GM12878 (cell line): ENCODE measurements at regions not wholly inside any gene's neighbourhood (a gene's known extent, or its start where the extent isn't known, plus 50 kb on each side); places are given as distances from the start of the nearest gene placed in this dataset.

Experiments
- ATAC-seq: fragments of 200-7000 bp; cut with Tn5 transposase; 3 replicates; pipeline ENCODE4 v1.9.1; 2020; ENCODE audit warnings: mild to moderate bottlenecking, moderate library complexity
- BruUV-seq: library from RNA; stranded (reverse); fragments of 400-500 nt; replicated peaks from 2 replicates; lab custom pipeline; 2021; lab: Mats Ljungman, UMichigan
- CTCF ChIA-PET: fragments of 300-600 bp; sonication (Branson Sonifier 250); formaldehyde crosslinking; extraction: SDS; loops from one replicate; lab custom pipeline; 2021; ENCODE audit warnings: inconsistent platforms; lab: Yijun Ruan, JAX
- POLR2A ChIA-PET: fragments of 350-600 bp; formaldehyde crosslinking; extraction: SDS; loops from one replicate; lab custom pipeline; 2021; ENCODE audit warnings: inconsistent platforms; lab: Charles Lee
- RAD21 ChIA-PET: fragments of 300-600 bp; sonication (Branson Sonifier 250); formaldehyde crosslinking; loops from one replicate; lab custom pipeline; 2023; ENCODE audit warnings: antibody characterized with exemption; ENCODE audit not compliant: unreplicated experiment; lab: Charles Lee
- SMC1A ChIA-PET: fragments of 300-600 bp; sonication (Branson Sonifier 250); formaldehyde crosslinking; loops from one replicate; lab custom pipeline; 2023; ENCODE audit not compliant: unreplicated experiment, uncharacterized antibody; lab: Charles Lee
- DNase-seq: peaks from one replicate; pipeline ENCODE4 v3.0.0-alpha.2; 2011; ENCODE audit warnings: low read depth, low spot score
- FAIRE-seq: peaks from 3 replicates; lab custom pipeline; 2011; peaks lifted over from hg19 to GRCh38; lab: Jason Lieb, UNC
- H2AFZ ChIP-seq: 2 replicates; pipeline ENCODE4 v1.6.0; 2011; ENCODE audit warnings: low read depth, low read length, control low read depth; ENCODE audit not compliant: control insufficient read depth
- H3K27ac ChIP-seq: 2 replicates; pipeline ENCODE4 v1.5.1; 2011; ENCODE audit warnings: control low read depth; ENCODE audit not compliant: control insufficient read depth, insufficient read depth
- H3K27me3 ChIP-seq, 2 experiments: replicated peaks in 1 of 2; 2 replicates each; pipeline versions ENCODE4 v1.6.0 to v1.6.1; 2011; ENCODE audit warnings: low read length in 1 of 2; ENCODE audit not compliant: control insufficient read depth in 2 of 2, insufficient read depth in 2 of 2
- H3K36me3 ChIP-seq, 2 experiments: 2 replicates each; pipeline ENCODE4 v1.5.1; 2011; ENCODE audit warnings: low read length in 1 of 2; ENCODE audit not compliant: control insufficient read depth in 2 of 2, insufficient read depth in 2 of 2
- H3K4me1 ChIP-seq: 2 replicates; pipeline ENCODE4 v1.6.1; 2011; ENCODE audit warnings: mild to moderate bottlenecking, low read length, moderate library complexity, mixed read lengths; ENCODE audit not compliant: control insufficient read depth, insufficient read depth
- H3K4me2 ChIP-seq: 2 replicates; pipeline ENCODE4 v1.6.0; 2011; ENCODE audit warnings: control low read depth; ENCODE audit not compliant: control insufficient read depth, insufficient read depth
- H3K4me3 ChIP-seq: fragments of 200-600 bp; sonication (generic); 2 replicates; pipeline ENCODE4 v1.5.1; 2016
- H3K79me2 ChIP-seq: 2 replicates; pipeline ENCODE4 v1.6.0; 2011; ENCODE audit warnings: low read length; ENCODE audit not compliant: control insufficient read depth, insufficient read depth
- H3K9ac ChIP-seq: 2 replicates; pipeline ENCODE4 v1.8.0; 2011; ENCODE audit warnings: low read length, control low read depth, mixed read lengths; ENCODE audit not compliant: control insufficient read depth, insufficient read depth
- H3K9me3 ChIP-seq: replicated peaks from 3 replicates; pipeline ENCODE4 v1.5.1; 2011; ENCODE audit warnings: mild to moderate bottlenecking, low read length; ENCODE audit not compliant: control insufficient read depth, insufficient read depth
- H4K20me1 ChIP-seq: 2 replicates; pipeline ENCODE4 v1.6.0; 2011; ENCODE audit not compliant: control insufficient read depth, insufficient read depth
- BACH1 ChIP-seq: fragments of 450-650 bp; IDR thresholded peaks from 2 replicates; pipeline ENCODE4 v1.6.1; 2017; ENCODE audit warnings: mild to moderate bottlenecking, borderline replicate concordance
- BHLHE40 ChIP-seq, 2 experiments: fragments of 450-650 bp in 1 of 2; IDR thresholded peaks; 2 replicates each; pipeline ENCODE4 v1.6.1; 2011 to 2017; ENCODE audit warnings: low read depth in 2 of 2, borderline replicate concordance in 1 of 2, improper control_type of control experiment in 1 of 2, low read length in 1 of 2, mild to moderate bottlenecking in 1 of 2
- JUNB ChIP-seq: IDR thresholded peaks from 2 replicates; pipeline ENCODE4 v1.6.1; 2016; ENCODE audit warnings: antibody characterized with exemption, mild to moderate bottlenecking
- KAT2A ChIP-seq: conservative IDR thresholded peaks from 2 replicates; pipeline ENCODE4 v1.6.1; 2011; ENCODE audit warnings: low read depth, low read length; ENCODE audit not compliant: control insufficient read depth
- NFXL1 ChIP-seq: fragments of 450-650 bp; IDR thresholded peaks from 2 replicates; pipeline ENCODE4 v1.6.1; 2017; ENCODE audit warnings: antibody characterized with exemption, mild to moderate bottlenecking, borderline replicate concordance
- NR2F1 ChIP-seq: fragments of 450-650 bp; conservative IDR thresholded peaks from 2 replicates; pipeline ENCODE4 v1.6.1; 2017; ENCODE audit warnings: mild to moderate bottlenecking
- RAD51 ChIP-seq: fragments of 450-650 bp; IDR thresholded peaks from 2 replicates; pipeline ENCODE4 v1.6.1; 2016; ENCODE audit warnings: moderate library complexity, mild to moderate bottlenecking, inconsistent platforms
- SMAD5 ChIP-seq: IDR thresholded peaks from 2 replicates; pipeline ENCODE4 v1.6.1; 2016; ENCODE audit warnings: antibody characterized with exemption, low read depth
- SMARCA5 ChIP-seq: fragments of 450-650 bp; IDR thresholded peaks from 2 replicates; pipeline ENCODE4 v1.6.1; 2017; ENCODE audit warnings: mild to moderate bottlenecking
- SUZ12 ChIP-seq: fragments of 200-600 bp; sonication (generic); IDR thresholded peaks from one replicate; pipeline ENCODE4 v1.6.1; 2018; ENCODE audit warnings: antibody characterized with exemption, mild to moderate bottlenecking; ENCODE audit not compliant: unreplicated experiment
- ZBED1 ChIP-seq: IDR thresholded peaks from 2 replicates; pipeline ENCODE4 v1.6.1; 2016; ENCODE audit warnings: borderline replicate concordance
- WGBS: methylation state at CpG from one replicate; pipeline ENCODE4 v1.1.6; 2016; ENCODE audit warnings: low lambda C conversion rate; ENCODE audit not compliant: insufficient replicate concordance, insufficient coverage; ENCODE audit errors: missing lambda C conversion rate; 5-methylcytosine and 5-hydroxymethylcytosine counted together
- in situ Hi-C: fragments of 300-500 bp; cut with MboI; formaldehyde crosslinking; loops from 9 replicates; pipeline ENCODE4 v1.14.3; 2018; ENCODE audit warnings: mixed read lengths
- intact Hi-C: fragments of 100-400 bp; cut with micrococcal nuclease; formaldehyde crosslinking; loops from one replicate; pipeline ENCODE4 v1.14.2; 2022; ENCODE audit not compliant: unreplicated experiment
- TF ChIP-seq, protein P1 (sequence below): fragments of 450-650 bp; IDR thresholded peaks from 2 replicates; pipeline ENCODE4 v1.6.1; 2017; ENCODE audit warnings: antibody characterized with exemption, mild to moderate bottlenecking, moderate library complexity
- TF ChIP-seq, protein P2 (sequence below): fragments of 450-650 bp; IDR thresholded peaks from 2 replicates; pipeline ENCODE4 v1.6.1; 2017; ENCODE audit warnings: borderline replicate concordance
- TF ChIP-seq, protein P3 (sequence below): IDR thresholded peaks from 2 replicates; pipeline ENCODE4 v1.6.1; 2011; ENCODE audit warnings: borderline replicate concordance, low read depth, mild to moderate bottlenecking, moderate library complexity, mixed read lengths, low read length; ENCODE audit not compliant: insufficient read depth; ENCODE audit errors: extremely low read length

DNA sequence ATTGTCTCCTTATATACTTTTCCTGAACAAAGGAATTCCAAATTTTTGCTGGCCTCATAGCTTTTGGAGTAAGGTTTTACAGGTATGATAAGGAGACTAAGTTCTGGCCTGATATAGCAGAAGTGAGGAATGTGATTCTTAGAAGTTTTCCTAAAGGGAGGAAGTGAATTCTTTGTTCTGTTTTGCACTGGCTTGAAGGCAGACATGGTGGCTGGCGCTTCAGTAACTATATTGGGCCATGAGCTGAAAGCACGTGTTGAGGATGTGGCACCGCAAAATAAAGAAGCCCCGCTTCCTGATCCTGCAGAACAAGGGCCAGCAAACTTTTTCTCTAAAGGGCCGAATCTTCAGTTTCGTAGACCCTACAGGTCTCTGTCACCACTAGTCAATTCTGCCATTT, 224.2 kb downstream of the SNX18 start:
- Histone ChIP-seq H3K9me3 (no peaks in the 10 kb centered on the region), H3K9ac (no peak overlapping the region), H3K4me2 (no peak overlapping the region)
- TF ChIP-seq KAT2A (no peak), JUNB (no peak), SMAD5 (no peak), ZBED1 (no peak), SMARCA5 (no peak), RAD51 (no peak), NFXL1 (no peak), BHLHE40 (IDR thresholded peaks at IDR 0.05; ENCODE audit: borderline replicate concordance in 1 of 2, low read depth in 2 of 2, low read length in 1 of 2) (no peak), NR2F1 (no peak), SUZ12 (no peak), BACH1 (no peak)
- TF ChIP-seq, protein P1, sequence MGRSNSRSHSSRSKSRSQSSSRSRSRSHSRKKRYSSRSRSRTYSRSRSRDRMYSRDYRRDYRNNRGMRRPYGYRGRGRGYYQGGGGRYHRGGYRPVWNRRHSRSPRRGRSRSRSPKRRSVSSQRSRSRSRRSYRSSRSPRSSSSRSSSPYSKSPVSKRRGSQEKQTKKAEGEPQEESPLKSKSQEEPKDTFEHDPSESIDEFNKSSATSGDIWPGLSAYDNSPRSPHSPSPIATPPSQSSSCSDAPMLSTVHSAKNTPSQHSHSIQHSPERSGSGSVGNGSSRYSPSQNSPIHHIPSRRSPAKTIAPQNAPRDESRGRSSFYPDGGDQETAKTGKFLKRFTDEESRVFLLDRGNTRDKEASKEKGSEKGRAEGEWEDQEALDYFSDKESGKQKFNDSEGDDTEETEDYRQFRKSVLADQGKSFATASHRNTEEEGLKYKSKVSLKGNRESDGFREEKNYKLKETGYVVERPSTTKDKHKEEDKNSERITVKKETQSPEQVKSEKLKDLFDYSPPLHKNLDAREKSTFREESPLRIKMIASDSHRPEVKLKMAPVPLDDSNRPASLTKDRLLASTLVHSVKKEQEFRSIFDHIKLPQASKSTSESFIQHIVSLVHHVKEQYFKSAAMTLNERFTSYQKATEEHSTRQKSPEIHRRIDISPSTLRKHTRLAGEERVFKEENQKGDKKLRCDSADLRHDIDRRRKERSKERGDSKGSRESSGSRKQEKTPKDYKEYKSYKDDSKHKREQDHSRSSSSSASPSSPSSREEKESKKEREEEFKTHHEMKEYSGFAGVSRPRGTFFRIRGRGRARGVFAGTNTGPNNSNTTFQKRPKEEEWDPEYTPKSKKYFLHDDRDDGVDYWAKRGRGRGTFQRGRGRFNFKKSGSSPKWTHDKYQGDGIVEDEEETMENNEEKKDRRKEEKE, result no peak
- TF ChIP-seq, protein P2, sequence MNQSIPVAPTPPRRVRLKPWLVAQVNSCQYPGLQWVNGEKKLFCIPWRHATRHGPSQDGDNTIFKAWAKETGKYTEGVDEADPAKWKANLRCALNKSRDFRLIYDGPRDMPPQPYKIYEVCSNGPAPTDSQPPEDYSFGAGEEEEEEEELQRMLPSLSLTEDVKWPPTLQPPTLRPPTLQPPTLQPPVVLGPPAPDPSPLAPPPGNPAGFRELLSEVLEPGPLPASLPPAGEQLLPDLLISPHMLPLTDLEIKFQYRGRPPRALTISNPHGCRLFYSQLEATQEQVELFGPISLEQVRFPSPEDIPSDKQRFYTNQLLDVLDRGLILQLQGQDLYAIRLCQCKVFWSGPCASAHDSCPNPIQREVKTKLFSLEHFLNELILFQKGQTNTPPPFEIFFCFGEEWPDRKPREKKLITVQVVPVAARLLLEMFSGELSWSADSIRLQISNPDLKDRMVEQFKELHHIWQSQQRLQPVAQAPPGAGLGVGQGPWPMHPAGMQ, result no peak
- TF ChIP-seq, protein P3, sequence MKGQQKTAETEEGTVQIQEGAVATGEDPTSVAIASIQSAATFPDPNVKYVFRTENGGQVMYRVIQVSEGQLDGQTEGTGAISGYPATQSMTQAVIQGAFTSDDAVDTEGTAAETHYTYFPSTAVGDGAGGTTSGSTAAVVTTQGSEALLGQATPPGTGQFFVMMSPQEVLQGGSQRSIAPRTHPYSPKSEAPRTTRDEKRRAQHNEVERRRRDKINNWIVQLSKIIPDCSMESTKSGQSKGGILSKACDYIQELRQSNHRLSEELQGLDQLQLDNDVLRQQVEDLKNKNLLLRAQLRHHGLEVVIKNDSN, result no peak
- TF ChIP-seq, all 136 proteins: peak for 0
- Histone ChIP-seq H3K79me2 (no peaks in the 10 kb centered on the region), H3K27me3 (no peaks in the 10 kb centered on the region), H2AFZ (no peak overlapping the region), H3K4me3 (no peak overlapping the region), H3K27ac (no peak overlapping the region), H3K36me3 (no peaks in the 10 kb centered on the region), H4K20me1 (no peaks in the 10 kb centered on the region), H3K4me1 (peaks cover 14% of the 10 kb centered on the region)
- DNase-seq (no peak), ATAC-seq (no peak), FAIRE-seq (no peak)
- no TSS peak for BruUV-seq
- in situ Hi-C loops, result no loop called here
- ChIA-PET POLR2A (no interaction called here), SMC1A (no interaction called here), RAD21 (interaction anchor here (0.6 kb wide), 1 partner anchor 316 kb away, joined by 3 read pairs; no protein-coding TSS in a partner anchor), CTCF (no interaction called here)
- intact Hi-C loops, result no loop called here
- WGBS, result 77% methylated on average over 6 of the region's 6 CpGs
